IPS DF 6.9 (cell line): ENCODE measurements at regions not wholly inside any gene's neighbourhood (a gene's known extent, or its start where the extent isn't known, plus 50 kb on each side); places are given as distances from the start of the nearest gene placed in this dataset.
"Not testable (repeated sequence)": the region's sequence is repeated elsewhere in the genome, so short reads cannot be mapped to it uniquely, and the experiment has no call there.

Experiments used
- DNase-seq: peaks from one replicate; pipeline ENCODE4 v3.0.0-alpha.2; 2013; ENCODE audit warnings: low read depth, low spot score
- H3K27ac ChIP-seq: one replicate; pipeline ENCODE4 v1.5.1; 2013; ENCODE audit warnings: low read length, control low read depth
- H3K27me3 ChIP-seq: 2 replicates; pipeline ENCODE4 v1.6.1; 2013; ENCODE audit warnings: mild to moderate bottlenecking, low read length; ENCODE audit not compliant: control insufficient read depth, insufficient read depth
- H3K36me3 ChIP-seq: 2 replicates; pipeline ENCODE4 v1.6.1; 2013; ENCODE audit warnings: low read length; ENCODE audit not compliant: control insufficient read depth, insufficient read depth
- H3K4me1 ChIP-seq: 2 replicates; pipeline ENCODE4 v1.6.1; 2013; ENCODE audit warnings: low read length; ENCODE audit not compliant: control insufficient read depth, insufficient read depth
- H3K4me3 ChIP-seq: 2 replicates; pipeline ENCODE4 v1.5.1; 2013; ENCODE audit warnings: mild to moderate bottlenecking, low read length
- H3K9me3 ChIP-seq: 2 replicates; pipeline ENCODE4 v1.6.1; 2013; ENCODE audit warnings: low read length, inconsistent platforms; ENCODE audit not compliant: control insufficient read depth, insufficient read depth
- WGBS: extraction: QIAGEN DNeasy Blood & Tissue Kit; methylation state at CpG from one replicate; pipeline ENCODE4 v1.1.7; 2013; ENCODE audit warnings: mixed read lengths, missing lambda C conversion rate; ENCODE audit not compliant: insufficient read length, insufficient coverage; 5-methylcytosine and 5-hydroxymethylcytosine counted together

DNA sequence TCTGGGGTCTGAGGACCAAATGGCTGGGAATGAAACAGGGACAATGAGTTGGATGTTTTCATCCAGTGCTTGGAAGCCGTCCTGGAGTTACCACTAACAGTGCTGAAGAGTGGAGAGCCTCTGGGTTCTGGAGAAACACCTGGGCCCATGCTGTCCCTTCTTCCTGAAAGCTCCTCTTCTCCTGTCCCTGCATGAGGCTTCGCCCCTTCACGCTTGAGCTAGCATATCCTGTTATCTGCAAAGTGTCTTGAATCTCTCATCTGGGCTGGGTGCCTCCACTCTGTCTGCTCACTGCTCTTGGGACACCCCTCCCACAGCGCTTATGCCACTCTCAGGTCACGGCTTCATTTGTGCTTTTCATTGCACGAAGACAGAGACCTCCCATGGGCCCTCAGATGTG, 154.5 kb downstream of the MYCN start:
- Histone ChIP-seq H3K9me3 (no peaks in the 10 kb centered on the region), H3K36me3 (no peaks in the 10 kb centered on the region), H3K4me1 (no peaks in the 10 kb centered on the region), H3K27ac (no peak overlapping the region), H3K27me3 (no peaks in the 10 kb centered on the region), H3K4me3 (no peak overlapping the region)
- DNase-seq = no peak
- no CpG with 5 or more reads among the region's 6 CpGs for WGBS

DNA sequence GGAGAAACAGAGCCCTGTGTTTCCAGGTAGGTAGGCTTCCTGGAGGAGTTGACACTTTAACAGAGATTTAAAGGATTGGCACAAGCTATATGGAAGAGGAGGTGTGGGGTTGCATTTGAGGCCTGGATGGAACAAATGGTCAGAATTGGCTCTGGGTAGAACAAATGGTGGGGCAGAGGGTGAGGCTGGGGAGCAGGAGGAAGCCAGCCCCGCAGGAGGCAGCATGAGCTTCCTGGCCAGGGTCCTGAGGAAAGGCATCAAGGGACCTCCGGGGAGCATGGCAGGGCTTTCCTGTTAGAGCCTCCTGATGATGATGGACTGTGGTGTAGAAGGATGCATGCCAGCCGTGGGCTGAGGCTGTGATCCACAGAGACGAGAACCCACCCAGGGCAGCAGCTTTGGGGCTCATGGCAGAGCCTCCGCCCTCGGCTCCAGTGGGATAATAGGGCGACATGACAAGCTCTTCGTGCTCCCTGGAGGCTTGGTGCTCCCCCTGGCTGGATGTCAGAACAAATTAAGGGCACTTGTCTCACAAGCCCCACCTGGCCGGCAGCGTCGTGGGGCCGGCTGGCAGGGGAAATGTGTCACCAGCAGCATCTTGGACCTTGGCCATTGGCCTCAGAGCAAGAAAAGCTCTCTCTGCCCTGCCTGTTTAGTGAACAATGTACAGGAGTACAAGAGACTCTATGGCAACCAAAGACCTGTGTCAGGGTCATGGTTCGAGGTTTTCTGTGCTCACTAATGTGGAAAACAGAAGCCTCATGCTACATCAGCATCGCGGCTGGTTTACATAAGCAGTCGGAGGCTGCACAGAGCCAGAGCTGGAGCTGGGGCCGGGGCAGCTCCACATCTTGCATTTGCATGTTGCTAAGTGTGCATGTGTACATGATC, 153.5 kb downstream of the MYCN start:
- no peak for DNase-seq
- Histone ChIP-seq H3K4me3 (no peak overlapping the region), H3K9me3 (no peaks in the 10 kb centered on the region), H3K4me1 (no peaks in the 10 kb centered on the region), H3K36me3 (no peaks in the 10 kb centered on the region), H3K27ac (no peak overlapping the region), H3K27me3 (no peaks in the 10 kb centered on the region)
- WGBS = no CpG with 5 or more reads among the region's 17 CpGs

DNA sequence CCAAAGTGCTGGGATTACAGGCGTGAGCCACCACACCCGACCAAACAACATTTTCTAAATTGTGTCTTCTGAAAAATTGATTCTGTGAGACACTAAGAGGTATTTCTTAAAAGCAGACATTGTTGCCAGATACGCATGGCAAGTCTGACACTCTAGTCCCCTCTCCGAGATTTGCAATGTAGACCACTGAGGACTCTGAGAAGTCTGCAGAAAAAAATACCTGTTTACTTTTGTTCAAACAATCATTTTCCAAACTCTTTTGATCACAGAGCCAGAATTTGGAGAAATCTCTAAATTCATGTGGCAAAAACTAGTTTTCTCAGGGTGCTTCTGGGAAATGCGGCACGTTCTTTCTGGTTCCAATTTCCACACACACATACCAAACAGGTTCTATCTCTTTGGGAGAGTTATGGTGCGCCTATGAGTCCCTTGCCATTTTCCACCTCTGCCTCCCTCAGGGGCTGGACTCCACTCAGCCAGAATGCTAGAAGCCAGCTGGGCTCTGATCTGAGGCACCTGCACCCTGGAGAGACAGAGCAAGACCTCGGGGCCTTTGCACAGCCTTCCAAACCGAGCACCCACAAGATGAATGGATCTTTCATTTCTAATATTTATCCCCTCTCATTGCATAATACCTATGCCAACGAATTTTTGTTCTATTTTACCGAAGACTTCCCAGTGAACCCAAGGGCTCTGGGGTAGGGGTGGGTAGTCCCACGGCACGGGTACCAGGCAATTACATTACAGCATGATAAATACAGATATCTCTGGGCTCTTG, 152.7 kb downstream of the MYCN start:
- H3K27ac ChIP-seq = no peak overlapping the region
- no peaks in the 10 kb centered on the region for H3K36me3 ChIP-seq
- no peaks in the 10 kb centered on the region for H3K27me3 ChIP-seq
- H3K9me3 ChIP-seq = no peaks in the 10 kb centered on the region
- no peaks in the 10 kb centered on the region for H3K4me1 ChIP-seq
- WGBS = no CpG with 5 or more reads among the region's 13 CpGs
- H3K4me3 ChIP-seq = no peak overlapping the region
- no peak for DNase-seq

DNA sequence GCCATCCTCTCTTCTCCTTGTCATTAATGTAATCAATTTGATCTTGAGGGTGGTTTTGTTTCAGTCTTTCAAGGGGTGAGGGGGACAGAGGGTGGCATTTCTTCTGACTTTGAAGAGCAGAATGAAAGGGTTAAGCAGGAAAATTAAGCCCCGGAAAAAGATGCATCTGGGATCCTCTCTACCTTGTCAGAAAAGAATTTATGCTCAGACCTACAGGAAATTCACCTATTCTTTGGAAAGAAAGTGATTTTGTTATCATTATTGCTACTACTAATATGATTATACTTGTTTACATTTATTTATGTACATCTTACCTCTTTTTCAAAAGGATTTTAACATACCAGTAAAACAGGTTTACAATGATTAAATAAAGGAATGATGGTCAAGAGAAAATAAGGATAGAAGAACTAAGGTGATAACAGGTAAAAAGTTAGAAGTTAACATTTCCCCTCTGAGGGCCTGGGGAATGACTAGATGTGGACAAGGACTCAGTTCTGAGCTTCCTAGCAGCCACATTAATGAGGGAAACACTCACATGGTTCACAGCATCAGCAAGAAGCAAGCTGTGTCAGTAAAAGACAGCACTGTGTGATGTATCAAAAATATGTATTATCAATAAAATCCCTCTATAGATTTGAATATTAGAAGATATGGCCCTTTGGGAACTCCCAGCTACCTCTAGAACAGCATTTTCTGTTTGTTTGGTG, 151.4 kb downstream of the MYCN start:
- Histone ChIP-seq H3K4me3 (no peak overlapping the region), H3K27ac (no peak overlapping the region), H3K36me3 (no peaks in the 10 kb centered on the region), H3K27me3 (no peaks in the 10 kb centered on the region), H3K4me1 (no peaks in the 10 kb centered on the region), H3K9me3 (no peaks in the 10 kb centered on the region)
- DNase-seq = no peak
- no CpG with 5 or more reads among the region's 1 CpG for WGBS

DNA sequence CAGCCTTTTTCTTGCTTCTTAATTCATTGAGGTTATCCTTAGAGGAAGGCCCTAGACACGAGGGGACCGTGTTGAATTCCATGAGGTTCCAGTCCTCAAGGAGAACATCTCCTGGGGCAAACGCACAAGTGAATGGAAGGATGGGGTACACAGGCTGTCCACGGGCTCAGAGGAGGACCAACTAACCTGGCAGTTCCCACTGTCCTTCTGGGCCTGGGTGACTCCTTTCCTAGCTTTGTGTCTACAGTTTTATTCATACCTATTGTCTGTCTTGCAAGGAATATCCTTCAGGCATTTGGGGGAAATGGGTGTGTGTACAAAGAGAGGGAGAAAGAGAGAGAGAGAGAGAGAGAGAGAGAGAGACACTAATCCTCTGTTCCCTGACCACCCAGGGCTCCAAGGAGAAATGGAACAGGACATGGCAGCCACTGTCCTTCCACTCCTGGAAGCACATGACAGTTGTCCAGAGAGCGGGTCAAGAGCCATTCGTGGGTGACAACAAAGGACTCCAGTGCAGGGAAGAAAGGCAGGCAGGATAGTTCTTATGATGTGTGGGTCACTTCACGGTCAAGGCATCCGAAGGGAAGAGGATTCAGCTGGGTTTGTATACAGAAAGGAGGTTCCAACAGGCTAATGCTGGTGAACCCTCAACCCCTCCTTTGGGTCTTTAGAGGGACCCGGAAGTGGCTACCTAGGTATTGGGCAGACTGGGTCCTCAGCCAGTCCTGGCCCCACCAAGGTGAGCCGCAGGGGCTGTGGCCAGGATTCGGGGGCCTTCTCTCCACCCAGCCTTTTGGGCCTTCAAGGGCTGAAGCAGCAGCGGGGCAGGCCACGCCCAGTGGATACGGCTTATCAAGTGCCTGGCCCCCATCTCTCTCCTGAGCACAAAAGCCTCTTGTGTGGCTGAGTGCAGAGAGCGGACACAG, 150.6 kb downstream of the MYCN start:
- no peak overlapping the region for H3K4me3 ChIP-seq
- H3K9me3 ChIP-seq = no peaks in the 10 kb centered on the region
- no peaks in the 10 kb centered on the region for H3K4me1 ChIP-seq
- H3K36me3 ChIP-seq = no peaks in the 10 kb centered on the region
- no CpG with 5 or more reads among the region's 15 CpGs for WGBS
- no peaks in the 10 kb centered on the region for H3K27me3 ChIP-seq
- no peak for DNase-seq
- no peak overlapping the region for H3K27ac ChIP-seq

DNA sequence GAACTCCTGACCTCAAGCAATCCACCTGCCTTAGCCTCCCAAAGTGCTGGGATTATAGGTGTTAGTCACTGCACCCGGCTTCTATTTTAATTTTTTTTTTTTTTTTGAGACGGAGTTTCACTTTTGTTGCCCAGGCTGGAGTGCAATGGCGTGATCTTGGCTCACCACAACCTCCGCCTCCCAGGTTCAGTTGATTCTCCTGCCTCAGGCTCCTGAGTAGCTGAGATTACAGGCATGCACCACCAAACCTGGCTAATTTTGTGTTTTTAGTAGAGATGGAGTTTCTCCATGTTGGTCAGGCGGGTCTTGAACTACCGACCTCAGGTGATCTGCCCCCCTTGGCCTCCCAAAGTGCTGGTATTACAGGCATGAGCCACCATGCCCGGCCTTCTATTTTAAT, 149.1 kb downstream of the MYCN start:
- not testable (repeated sequence) for H3K4me1 ChIP-seq, H3K27ac ChIP-seq, DNase-seq, H3K9me3 ChIP-seq, H3K4me3 ChIP-seq, H3K27me3 ChIP-seq, H3K36me3 ChIP-seq
- WGBS = no CpG with 5 or more reads among the region's 7 CpGs

DNA sequence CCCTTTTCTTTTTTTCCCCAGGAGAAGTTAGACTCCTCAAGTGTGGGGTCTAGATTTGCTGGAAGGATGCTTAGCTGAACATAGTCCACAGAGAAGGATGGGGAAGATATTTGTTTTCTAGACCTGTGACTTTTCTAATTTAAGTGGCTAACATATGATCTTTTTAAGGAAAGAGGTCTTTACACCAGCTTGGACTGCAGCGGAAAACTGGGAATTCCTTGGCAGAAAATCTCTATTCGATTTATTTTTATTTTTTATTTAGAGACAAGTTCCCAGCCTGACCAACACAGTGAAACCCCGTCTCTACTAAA, 148.4 kb downstream of the MYCN start:
- no CpG with 5 or more reads among the region's 3 CpGs for WGBS
- Histone ChIP-seq H3K4me1 (no peaks in the 10 kb centered on the region), H3K27me3 (no peaks in the 10 kb centered on the region), H3K27ac (no peak overlapping the region), H3K36me3 (no peaks in the 10 kb centered on the region), H3K9me3 (no peaks in the 10 kb centered on the region), H3K4me3 (no peak overlapping the region)
- no peak for DNase-seq

DNA sequence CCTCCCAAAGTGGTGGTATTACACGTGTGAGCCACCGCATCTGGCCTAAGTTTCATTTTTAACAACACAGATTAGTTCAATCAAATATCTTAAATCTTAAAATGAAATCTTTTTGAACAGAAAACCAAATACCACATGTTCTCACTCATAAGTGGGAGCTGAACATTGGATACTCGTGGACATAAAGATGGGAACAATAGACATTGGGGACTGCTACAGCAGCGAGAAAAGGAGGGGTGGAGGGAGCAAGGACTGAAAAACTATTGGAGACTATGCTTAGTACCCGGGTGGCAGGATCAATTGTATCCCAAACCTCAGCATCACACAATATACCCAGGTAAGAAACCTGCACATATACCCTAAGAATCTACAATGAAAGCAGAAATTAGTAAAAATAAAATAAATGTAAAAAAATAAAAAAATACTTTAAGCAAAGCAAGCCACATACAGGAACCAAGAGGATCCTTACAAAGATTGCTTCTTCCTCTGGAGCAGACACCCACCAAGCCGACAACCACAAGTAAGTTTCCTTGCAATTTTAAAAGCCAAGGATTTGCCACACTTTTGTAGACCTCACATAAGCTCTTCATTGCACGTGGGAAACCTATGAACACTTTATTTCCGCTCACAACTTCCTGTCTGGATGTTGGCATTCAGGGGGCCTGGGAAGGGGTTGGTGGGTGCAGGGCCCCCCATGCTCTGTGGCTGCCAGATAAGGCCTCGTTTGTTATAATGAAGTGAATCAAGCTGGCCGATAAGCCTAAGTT, 147.9 kb downstream of the MYCN start:
- WGBS = no CpG with 5 or more reads among the region's 10 CpGs
- no peak for DNase-seq
- Histone ChIP-seq H3K4me3 (no peak overlapping the region), H3K27me3 (no peaks in the 10 kb centered on the region), H3K4me1 (no peaks in the 10 kb centered on the region), H3K27ac (no peak overlapping the region), H3K9me3 (no peaks in the 10 kb centered on the region), H3K36me3 (no peaks in the 10 kb centered on the region)

DNA sequence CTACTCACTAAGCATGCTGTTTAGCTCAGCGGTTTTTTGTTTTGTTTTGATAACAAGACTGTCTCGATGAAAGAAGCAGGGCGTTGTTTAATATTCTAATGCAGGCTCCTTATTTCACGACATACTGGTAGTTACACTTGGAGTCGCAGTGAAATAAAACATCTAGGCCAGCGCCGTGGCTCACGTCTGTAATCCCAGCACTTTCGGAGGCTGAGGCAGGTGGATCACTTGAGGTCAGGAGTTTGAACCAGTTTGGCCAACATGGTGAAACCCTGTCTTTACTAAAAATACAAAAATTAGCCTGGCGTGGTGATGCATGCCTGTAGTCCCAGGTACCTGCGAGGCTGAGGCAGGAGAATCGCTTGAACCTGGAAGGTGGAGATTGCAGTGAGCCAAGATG, 145.8 kb downstream of the MYCN start:
- H3K9me3 ChIP-seq, H3K27me3 ChIP-seq, H3K27ac ChIP-seq, H3K4me3 ChIP-seq, DNase-seq, H3K36me3 ChIP-seq, H3K4me1 ChIP-seq: not testable (repeated sequence)
- WGBS = no CpG with 5 or more reads among the region's 12 CpGs
